Right atrium auricular region (tissue), 2 donors: ENCODE measurements at regions not wholly inside any gene's neighbourhood (a gene's known extent, or its start where the extent isn't known, plus 50 kb on each side); places are given as distances from the start of the nearest gene placed in this dataset.

Experiments
- DNase-seq: peaks from one replicate; pipeline ENCODE4 v3.0.0-alpha.2; 2019; ENCODE audit warnings: low spot score
- H3K27ac ChIP-seq, 2 donors: fragments of 200-600 bp; sonication (generic); 1 replicate in 1 of 2; 2 replicates in 1 of 2; pipeline ENCODE4 v1.5.1; 2016 to 2019
- H3K27me3 ChIP-seq, 2 donors: fragments of 200-600 bp; sonication (generic); one replicate each; pipeline versions ENCODE4 v1.5.1 to v1.6.0; 2017 to 2019
- H3K36me3 ChIP-seq: fragments of 200-600 bp; sonication (generic); one replicate; pipeline ENCODE4 v1.5.1; 2016
- H3K4me1 ChIP-seq, 2 donors: fragments of 200-600 bp; sonication (generic); one replicate each; pipeline versions ENCODE4 v1.5.1 to v1.6.0; 2017 to 2019
- H3K4me3 ChIP-seq, 2 donors: fragments of 200-600 bp; sonication (generic); 1 replicate in 1 of 2; 2 replicates in 1 of 2; pipeline ENCODE4 v1.5.1; 2017 to 2019; ENCODE audit warnings: mild to moderate bottlenecking in 1 of 2, moderate library complexity in 1 of 2
- H3K9me3 ChIP-seq, 2 donors: fragments of 200-600 bp; sonication (generic); one replicate each; pipeline ENCODE4 v1.5.1; 2019
- CTCF ChIP-seq, 2 donors: fragments of 200-600 bp; sonication (generic); IDR thresholded peaks; one replicate each; pipeline ENCODE4 v1.5.1; 2019; ENCODE audit warnings: antibody characterized with exemption in 2 of 2

- no peaks in the 10 kb centered on the region for H3K36me3 ChIP-seq
- no peaks in the 10 kb centered on the region for H3K27me3 ChIP-seq
- H3K4me1 ChIP-seq: peaks cover 0 to 5% of the 10 kb centered on the region in 2 donors
- no peak for TF ChIP-seq CTCF (IDR thresholded peaks at IDR 0.05)
- no peak for DNase-seq
- no peaks in the 10 kb centered on the region for H3K9me3 ChIP-seq
- H3K4me3 ChIP-seq: no peak overlapping the region
- no peak overlapping the region for H3K27ac ChIP-seq
These were observed 242.6 kb upstream of the PAPPA start for GRCh38 chr9:115910959-115911358.

- no peak for DNase-seq
- no peaks in the 10 kb centered on the region for H3K36me3 ChIP-seq
- no peak for TF ChIP-seq CTCF (IDR thresholded peaks at IDR 0.05)
- no peak overlapping the region for H3K27ac ChIP-seq
- no peaks in the 10 kb centered on the region for H3K9me3 ChIP-seq
- H3K4me3 ChIP-seq: no peak overlapping the region
- H3K4me1 ChIP-seq: peaks cover 0 to 5% of the 10 kb centered on the region in 2 donors
- no peaks in the 10 kb centered on the region for H3K27me3 ChIP-seq
These were observed 241.5 kb upstream of the PAPPA start for GRCh38 chr9:115912086-115912485.

GRCh38 chr9:115913696-115914095 lies 239.9 kb upstream of the PAPPA start:
- Histone ChIP-seq H3K4me3 (no peak overlapping the region), H3K4me1 (peaks cover 0 to 5% of the 10 kb centered on the region in 2 donors), H3K27me3 (no peaks in the 10 kb centered on the region), H3K27ac (no peak overlapping the region), H3K9me3 (no peaks in the 10 kb centered on the region), H3K36me3 (no peaks in the 10 kb centered on the region)
- no peak for TF ChIP-seq CTCF (IDR thresholded peaks at IDR 0.05)
- no peak for DNase-seq

- Histone ChIP-seq H3K27me3 (no peaks in the 10 kb centered on the region), H3K4me3 (no peak overlapping the region), H3K4me1 (peaks cover 0 to 5% of the 10 kb centered on the region in 2 donors), H3K9me3 (no peaks in the 10 kb centered on the region), H3K36me3 (no peaks in the 10 kb centered on the region), H3K27ac (no peak overlapping the region)
- no peak for TF ChIP-seq CTCF (IDR thresholded peaks at IDR 0.05)
- DNase-seq: no peak
These were observed 239.3 kb upstream of the PAPPA start for GRCh38 chr9:115914291-115914690.

GRCh38 chr9:115921301-115921700 lies 232.3 kb upstream of the PAPPA start:
- Histone ChIP-seq H3K4me3 (no peak overlapping the region), H3K4me1 (peaks cover 0 to 11% of the 10 kb centered on the region in 2 donors), H3K36me3 (no peaks in the 10 kb centered on the region), H3K27me3 (no peaks in the 10 kb centered on the region), H3K27ac (no peak overlapping the region), H3K9me3 (no peaks in the 10 kb centered on the region)
- no peak for TF ChIP-seq CTCF (IDR thresholded peaks at IDR 0.05)
- no peak for DNase-seq

GRCh38 chr9:115922444-115922843 lies 231.1 kb upstream of the PAPPA start:
- Histone ChIP-seq H3K36me3 (no peaks in the 10 kb centered on the region), H3K27ac (no peak overlapping the region), H3K27me3 (no peaks in the 10 kb centered on the region), H3K4me3 (no peak overlapping the region), H3K9me3 (no peaks in the 10 kb centered on the region), H3K4me1 (peaks cover 0 to 11% of the 10 kb centered on the region in 2 donors)
- TF ChIP-seq CTCF (IDR thresholded peaks at IDR 0.05): no peak
- no peak for DNase-seq
